CD14-positive monocyte (primary cell): ENCODE measurements at regions not wholly inside any gene's neighbourhood (a gene's known extent, or its start where the extent isn't known, plus 50 kb on each side); places are given as distances from the start of the nearest gene placed in this dataset.

Experiments used
- DNase-seq, 3 donors: peaks; one replicate each; pipeline ENCODE4 v3.0.0-alpha.2; 2011 to 2022
- H2AFZ ChIP-seq: 2 replicates; pipeline ENCODE4 v1.6.0; 2012; ENCODE audit warnings: mild to moderate bottlenecking, low read depth, low read length, inconsistent platforms; ENCODE audit not compliant: insufficient read depth, poor library complexity, severe bottlenecking
- H3K27ac ChIP-seq, 2 donors: 1 replicate in 1 of 2; 2 replicates in 1 of 2; pipeline ENCODE4 v1.5.1; 2012 to 2013; ENCODE audit warnings: low read length in 2 of 2, control low read depth in 1 of 2, inconsistent platforms in 1 of 2, low read depth in 1 of 2, mild to moderate bottlenecking in 1 of 2
- H3K27me3 ChIP-seq, 2 donors: one replicate each; pipeline versions ENCODE4 v1.6.0 to v1.6.1; 2011 to 2013; ENCODE audit warnings: low read length in 2 of 2; ENCODE audit not compliant: control insufficient read depth in 2 of 2, insufficient read depth in 2 of 2
- H3K36me3 ChIP-seq, 2 donors: replicated peaks in 1 of 2; 1 replicate in 1 of 2; 2 replicates in 1 of 2; pipeline versions ENCODE4 v1.5.1 to v1.6.1; 2012 to 2013; ENCODE audit warnings: low read length in 2 of 2, control low read depth in 1 of 2, inconsistent platforms in 1 of 2, mild to moderate bottlenecking in 1 of 2; ENCODE audit not compliant: insufficient read depth in 2 of 2, control insufficient read depth in 1 of 2
- H3K4me1 ChIP-seq, 2 donors: 1 replicate in 1 of 2; 2 replicates in 1 of 2; pipeline versions ENCODE4 v1.5.1 to v1.6.1; 2012 to 2013; ENCODE audit warnings: low read length in 2 of 2, control low read depth in 1 of 2, inconsistent platforms in 1 of 2, mild to moderate bottlenecking in 1 of 2, moderate library complexity in 1 of 2; ENCODE audit not compliant: insufficient read depth in 2 of 2, control insufficient read depth in 1 of 2
- H3K4me2 ChIP-seq: replicated peaks from 2 replicates; pipeline ENCODE3; 2012; ENCODE audit warnings: low read length, moderate library complexity, mild to moderate bottlenecking; ENCODE audit not compliant: poor library complexity, severe bottlenecking; ENCODE audit errors: extremely low read depth
- H3K4me3 ChIP-seq, 3 experiments: fragments of 200-600 bp in 1 of 3; sonication (generic) in 1 of 3; replicated peaks in 1 of 3; 1 replicate in 2 of 3; 2 replicates in 1 of 3; pipeline ENCODE4 v1.5.1; 2011 to 2013; ENCODE audit warnings: low read length in 3 of 3, mild to moderate bottlenecking in 3 of 3, control low read depth in 2 of 3, low read depth in 2 of 3, inconsistent platforms in 1 of 3, moderate library complexity in 1 of 3
- H3K79me2 ChIP-seq: 2 replicates; pipeline ENCODE4 v1.6.0; 2012; ENCODE audit warnings: mild to moderate bottlenecking, control low read depth, inconsistent platforms, low read length, moderate library complexity; ENCODE audit not compliant: insufficient read depth
- H3K9ac ChIP-seq: 2 replicates; pipeline ENCODE4 v1.6.0; 2017; ENCODE audit warnings: low read length, mild to moderate bottlenecking; ENCODE audit not compliant: insufficient read depth, poor library complexity, severe bottlenecking
- H3K9me3 ChIP-seq, 2 donors: replicated peaks in 1 of 2; 1 replicate in 1 of 2; 2 replicates in 1 of 2; pipeline versions ENCODE4 v1.5.1 to v1.6.1; 2012 to 2013; ENCODE audit warnings: low read length in 2 of 2, control low read depth in 1 of 2; ENCODE audit not compliant: control insufficient read depth in 1 of 2, insufficient read depth in 1 of 2
- H4K20me1 ChIP-seq: 2 replicates; pipeline ENCODE4 v1.6.0; 2012; ENCODE audit warnings: mild to moderate bottlenecking, low read length, control low read depth, moderate library complexity; ENCODE audit not compliant: insufficient read depth
- H3K27ac Mint-ChIP-seq, 7 donors: one replicate each; pipeline ENCODE4 v1.8.0; 2020; ENCODE audit warnings: mild to moderate bottlenecking in 7 of 7, mixed read lengths in 7 of 7, moderate library complexity in 6 of 7, inconsistent platforms in 2 of 7
- H3K27me3 Mint-ChIP-seq, 3 donors: one replicate each; pipeline ENCODE4 v1.8.0; 2021 to 2022; ENCODE audit warnings: low read depth in 3 of 3, mild to moderate bottlenecking in 3 of 3, mixed read lengths in 3 of 3, moderate library complexity in 3 of 3, inconsistent platforms in 1 of 3
- H3K36me3 Mint-ChIP-seq, 2 donors: one replicate each; pipeline ENCODE4 v1.8.0; 2020; ENCODE audit warnings: mixed read lengths in 2 of 2, inconsistent platforms in 1 of 2, mild to moderate bottlenecking in 1 of 2
- H3K4me1 Mint-ChIP-seq: one replicate; pipeline ENCODE4 v1.8.0; 2020; ENCODE audit warnings: mild to moderate bottlenecking, mixed read lengths
- H3K4me3 Mint-ChIP-seq, 2 donors: one replicate each; pipeline ENCODE4 v1.8.0; 2020; ENCODE audit warnings: mild to moderate bottlenecking in 2 of 2, mixed read lengths in 2 of 2, moderate library complexity in 1 of 2
- H3K9me3 Mint-ChIP-seq, 7 donors: one replicate each; pipeline ENCODE4 v1.8.0; 2020 to 2022; ENCODE audit warnings: mixed read lengths in 7 of 7, mild to moderate bottlenecking in 6 of 7, moderate library complexity in 6 of 7, inconsistent platforms in 2 of 7
- WGBS: methylation state at CpG from one replicate; pipeline ENCODE4 v1.1.5; 2013; ENCODE audit warnings: missing lambda C conversion rate; ENCODE audit not compliant: insufficient coverage; 5-methylcytosine and 5-hydroxymethylcytosine counted together
- intact Hi-C, 2 donors: fragments of 100-400 bp; cut with micrococcal nuclease; formaldehyde crosslinking; loops; one replicate each; pipeline versions ENCODE4 v1.15.0 to v1.15.1; 2023
- TF ChIP-seq, protein P1 (sequence below): fragments of 200-600 bp; IDR thresholded peaks from one replicate; pipeline ENCODE4 v1.8.0; 2022; ENCODE audit warnings: antibody characterized with exemption, mild to moderate bottlenecking

DNA sequence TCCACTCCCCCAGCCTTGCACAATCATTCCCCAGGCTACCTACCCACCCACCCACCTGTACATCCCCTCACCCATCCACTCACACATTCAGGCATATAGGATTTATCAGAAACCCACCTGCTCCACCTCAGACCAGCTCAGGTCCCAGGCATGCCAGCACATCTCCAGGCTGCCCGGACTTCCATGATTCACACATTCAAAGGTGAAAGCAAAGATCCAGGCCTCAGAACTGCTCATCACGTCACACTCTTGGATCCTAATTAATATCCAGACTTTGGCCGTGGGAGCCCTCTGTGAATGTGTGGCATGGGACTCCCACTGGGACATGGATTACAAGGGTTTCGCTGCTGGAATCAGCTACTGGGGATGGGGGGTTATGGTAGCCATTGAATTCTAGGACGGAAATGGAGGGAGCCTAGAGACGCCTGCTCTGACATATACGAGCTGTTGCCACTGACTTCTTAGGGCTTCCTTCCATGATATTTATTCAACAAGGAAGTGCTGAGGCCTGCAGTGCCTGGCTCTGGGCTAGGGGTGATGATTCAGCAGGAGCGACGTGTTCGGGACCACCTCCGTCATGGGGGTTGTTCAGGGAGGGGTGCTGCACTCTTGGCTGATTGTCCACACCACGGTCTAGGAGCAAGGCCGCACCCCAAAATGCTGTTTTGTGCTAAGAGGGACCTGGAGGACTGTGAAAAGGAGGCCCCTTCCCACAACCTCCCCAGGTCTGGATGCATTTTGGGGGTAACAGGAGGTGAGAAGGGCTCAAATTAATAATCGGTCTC lies 56.9 kb upstream of the ADRA2C start:
- no peaks in the 10 kb centered on the region for H3K36me3 ChIP-seq
- no peaks in the 10 kb centered on the region for H4K20me1 ChIP-seq
- no peak overlapping the region for H2AFZ ChIP-seq
- TF ChIP-seq, protein P1, sequence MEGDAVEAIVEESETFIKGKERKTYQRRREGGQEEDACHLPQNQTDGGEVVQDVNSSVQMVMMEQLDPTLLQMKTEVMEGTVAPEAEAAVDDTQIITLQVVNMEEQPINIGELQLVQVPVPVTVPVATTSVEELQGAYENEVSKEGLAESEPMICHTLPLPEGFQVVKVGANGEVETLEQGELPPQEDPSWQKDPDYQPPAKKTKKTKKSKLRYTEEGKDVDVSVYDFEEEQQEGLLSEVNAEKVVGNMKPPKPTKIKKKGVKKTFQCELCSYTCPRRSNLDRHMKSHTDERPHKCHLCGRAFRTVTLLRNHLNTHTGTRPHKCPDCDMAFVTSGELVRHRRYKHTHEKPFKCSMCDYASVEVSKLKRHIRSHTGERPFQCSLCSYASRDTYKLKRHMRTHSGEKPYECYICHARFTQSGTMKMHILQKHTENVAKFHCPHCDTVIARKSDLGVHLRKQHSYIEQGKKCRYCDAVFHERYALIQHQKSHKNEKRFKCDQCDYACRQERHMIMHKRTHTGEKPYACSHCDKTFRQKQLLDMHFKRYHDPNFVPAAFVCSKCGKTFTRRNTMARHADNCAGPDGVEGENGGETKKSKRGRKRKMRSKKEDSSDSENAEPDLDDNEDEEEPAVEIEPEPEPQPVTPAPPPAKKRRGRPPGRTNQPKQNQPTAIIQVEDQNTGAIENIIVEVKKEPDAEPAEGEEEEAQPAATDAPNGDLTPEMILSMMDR = no peak
- Mint-ChIP-seq H3K27ac (no peak overlapping the region), H3K36me3 (no peaks in the 10 kb centered on the region), H3K27me3 (peaks cover 0 to 14% (median 8%) of the 10 kb centered on the region in 3 donors), H3K9me3 (no peaks in the 10 kb centered on the region), H3K4me1 (peaks cover 15% of the 10 kb centered on the region), H3K4me3 (no peak overlapping the region)
- H3K79me2 ChIP-seq = no peaks in the 10 kb centered on the region
- H3K4me3 ChIP-seq = no peak overlapping the region
- no peak for DNase-seq
- H3K27me3 ChIP-seq = peaks cover 0 to 5% of the 10 kb centered on the region in 2 donors
- no peak overlapping the region for H3K27ac ChIP-seq
- intact Hi-C loops = no loop called here
- no peak overlapping the region for H3K4me2 ChIP-seq
- 82% methylated on average over 11 of the region's 14 CpGs for WGBS
- no peaks in the 10 kb centered on the region for H3K9me3 ChIP-seq
- H3K9ac ChIP-seq = no peak overlapping the region
- peaks cover 16% of the 10 kb centered on the region in 2 donors for H3K4me1 ChIP-seq

DNA sequence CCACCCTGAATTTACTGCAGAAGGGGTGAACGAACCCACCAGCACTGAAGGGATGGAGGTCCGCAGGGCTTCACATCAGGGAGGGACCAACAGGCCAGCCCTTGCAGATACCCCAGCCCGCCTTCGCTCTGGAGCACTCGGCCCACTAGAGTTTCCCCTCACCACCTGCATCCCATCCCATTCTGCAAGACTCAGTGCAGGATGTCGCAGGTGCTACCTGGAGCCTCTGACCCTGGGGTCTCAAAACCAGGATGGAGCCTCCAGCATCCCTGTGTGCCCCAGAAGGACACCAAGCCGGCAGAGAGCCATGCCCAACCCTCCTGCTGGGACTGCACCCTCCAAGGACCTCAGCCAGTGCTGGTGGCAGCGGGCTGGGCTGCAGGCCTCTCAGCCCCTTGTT lies 57.6 kb upstream of the ADRA2C start:
- no peak overlapping the region for H3K27ac Mint-ChIP-seq
- no peak overlapping the region for H3K4me3 Mint-ChIP-seq
- no peak overlapping the region for H3K9ac ChIP-seq
- 70% methylated on average over 8 of the region's 8 CpGs for WGBS
- H3K4me2 ChIP-seq = no peak overlapping the region
- H3K36me3 Mint-ChIP-seq = no peaks in the 10 kb centered on the region
- H3K36me3 ChIP-seq = no peaks in the 10 kb centered on the region
- H3K79me2 ChIP-seq = no peaks in the 10 kb centered on the region
- H3K27me3 ChIP-seq = peaks cover 0 to 11% of the 10 kb centered on the region in 2 donors
- H3K27ac ChIP-seq = no peak overlapping the region
- H4K20me1 ChIP-seq = no peaks in the 10 kb centered on the region
- H3K27me3 Mint-ChIP-seq = peaks cover 2 to 20% (median 14%) of the 10 kb centered on the region in 3 donors
- H3K9me3 Mint-ChIP-seq = no peaks in the 10 kb centered on the region
- intact Hi-C loops = no loop called here
- H3K4me1 Mint-ChIP-seq = peaks cover 15% of the 10 kb centered on the region
- H2AFZ ChIP-seq = no peak overlapping the region
- TF ChIP-seq, protein P1 = no peak
- H3K4me3 ChIP-seq = no peak overlapping the region
- no peak for DNase-seq
- no peaks in the 10 kb centered on the region for H3K9me3 ChIP-seq
- peaks cover 16% of the 10 kb centered on the region in 2 donors for H3K4me1 ChIP-seq
